Liver (tissue), 8 donors: ENCODE measurements at regions not wholly inside any gene's neighbourhood (a gene's known extent, or its start where the extent isn't known, plus 50 kb on each side); places are given as distances from the start of the nearest gene placed in this dataset.
A peak's percentile ranks its signal among the peaks of the same experiment; 100 is the strongest.

Experiments used
- DNase-seq: peaks from one replicate; pipeline ENCODE4 v3.0.0-alpha.2; 2017; ENCODE audit warnings: low spot score
- H3K27ac ChIP-seq, 2 donors: one replicate each; pipeline ENCODE4 v1.7.0; 2013; ENCODE audit warnings: inconsistent platforms in 2 of 2, low read length in 2 of 2, control low read depth in 1 of 2, low read depth in 1 of 2, mild to moderate bottlenecking in 1 of 2
- H3K27me3 ChIP-seq, 4 donors: one replicate each; pipeline versions ENCODE4 v1.6.1 to v1.7.0; 2013; ENCODE audit warnings: low read length in 3 of 4, inconsistent platforms in 1 of 4, mild to moderate bottlenecking in 1 of 4, moderate library complexity in 1 of 4; ENCODE audit not compliant: control insufficient read depth in 4 of 4, insufficient read depth in 4 of 4
- H3K36me3 ChIP-seq, 4 donors: one replicate each; pipeline versions ENCODE4 v1.6.1 to v1.7.0; 2013; ENCODE audit warnings: low read length in 3 of 4, mild to moderate bottlenecking in 3 of 4, low read depth in 1 of 4, moderate library complexity in 1 of 4; ENCODE audit not compliant: control insufficient read depth in 4 of 4, insufficient read depth in 3 of 4
- H3K4me1 ChIP-seq, 4 donors: one replicate each; pipeline versions ENCODE4 v1.6.1 to v1.7.0; 2013; ENCODE audit warnings: low read length in 3 of 4, mild to moderate bottlenecking in 3 of 4, moderate library complexity in 1 of 4; ENCODE audit not compliant: control insufficient read depth in 4 of 4, insufficient read depth in 4 of 4
- H3K4me3 ChIP-seq, 3 donors: one replicate each; pipeline versions ENCODE4 v1.6.1 to v1.7.0; 2013; ENCODE audit warnings: low read length in 3 of 3, control low read depth in 1 of 3, low read depth in 1 of 3, mild to moderate bottlenecking in 1 of 3
- H3K9ac ChIP-seq, 2 donors: one replicate each; pipeline ENCODE4 v1.7.0; 2013; ENCODE audit warnings: low read length in 2 of 2, mild to moderate bottlenecking in 2 of 2, moderate library complexity in 2 of 2, control low read depth in 1 of 2, low read depth in 1 of 2
- H3K9me3 ChIP-seq, 4 donors: one replicate each; pipeline versions ENCODE4 v1.6.1 to v1.7.0; 2013; ENCODE audit warnings: low read length in 3 of 4; ENCODE audit not compliant: control insufficient read depth in 4 of 4
- ATF3 ChIP-seq: IDR thresholded peaks from 2 replicates; pipeline ENCODE4 v1.6.1; 2016; ENCODE audit warnings: antibody characterized with exemption
- CTCF ChIP-seq: fragments of 150-350 bp; IDR thresholded peaks from 2 replicates; pipeline ENCODE4 v1.5.1; 2017; ENCODE audit warnings: improper control_type of control experiment, low read depth, low read length; ENCODE audit not compliant: missing input control
- FOXA1 ChIP-seq: IDR thresholded peaks from 2 replicates; pipeline ENCODE4 v1.6.1; 2016; ENCODE audit warnings: antibody characterized with exemption
- FOXA2 ChIP-seq: IDR thresholded peaks from 2 replicates; pipeline ENCODE4 v1.6.1; 2016; ENCODE audit warnings: antibody characterized with exemption
- GABPA ChIP-seq, 2 donors: IDR thresholded peaks in 1 of 2; conservative IDR thresholded peaks in 1 of 2; 2 replicates each; pipeline ENCODE4 v1.6.1; 2016; ENCODE audit warnings: antibody characterized with exemption in 2 of 2, mild to moderate bottlenecking in 1 of 2, moderate library complexity in 1 of 2
- HNF4A ChIP-seq, 2 donors: conservative IDR thresholded peaks; 2 replicates each; pipeline ENCODE4 v1.6.1; 2016; ENCODE audit warnings: antibody characterized with exemption in 2 of 2, mild to moderate bottlenecking in 2 of 2
- HNF4G ChIP-seq: IDR thresholded peaks from 2 replicates; pipeline ENCODE4 v1.6.1; 2016; ENCODE audit warnings: antibody characterized with exemption
- NR2F2 ChIP-seq: IDR thresholded peaks from 2 replicates; pipeline ENCODE4 v1.6.1; 2016; ENCODE audit warnings: antibody characterized with exemption
- RAD21 ChIP-seq, 2 donors: IDR thresholded peaks; 2 replicates each; pipeline ENCODE4 v1.6.1; 2016; ENCODE audit warnings: antibody characterized with exemption in 2 of 2, mild to moderate bottlenecking in 2 of 2
- REST ChIP-seq: IDR thresholded peaks from 2 replicates; pipeline ENCODE4 v1.6.1; 2016; ENCODE audit warnings: antibody characterized with exemption, mild to moderate bottlenecking
- RXRA ChIP-seq, 2 donors: IDR thresholded peaks; 2 replicates each; pipeline ENCODE4 v1.6.1; 2017 to 2018; ENCODE audit warnings: antibody characterized with exemption in 2 of 2, mild to moderate bottlenecking in 1 of 2
- SP1 ChIP-seq: IDR thresholded peaks from 2 replicates; pipeline ENCODE4 v1.6.1; 2018; ENCODE audit warnings: antibody characterized with exemption, mild to moderate bottlenecking
- TAF1 ChIP-seq: conservative IDR thresholded peaks from 2 replicates; pipeline ENCODE4 v1.6.1; 2016; ENCODE audit warnings: antibody characterized with exemption, mild to moderate bottlenecking
- YY1 ChIP-seq: IDR thresholded peaks from 2 replicates; pipeline ENCODE4 v1.6.1; 2016; ENCODE audit warnings: antibody characterized with exemption, mild to moderate bottlenecking
- WGBS: extraction: QIAGEN DNeasy Blood & Tissue Kit; methylation state at CpG from one replicate; pipeline ENCODE4 v1.1.7; 2013; 5-methylcytosine and 5-hydroxymethylcytosine counted together
- donor health status: healthy.
- donor health status: healthy.
- donor health status: healthy.
- donor health status: healthy.
- donor health status: healthy.

- TF ChIP-seq RAD21 (IDR thresholded peaks at IDR 0.05) = no peak
- TF ChIP-seq REST = no peak
- no peak for TF ChIP-seq FOXA2
- TF ChIP-seq HNF4A (conservative IDR thresholded peaks at IDR 0.05) = peak; percentile 6 to 33
- TF ChIP-seq SP1 = no peak
- no peak for TF ChIP-seq ATF3
- TF ChIP-seq NR2F2 = no peak
- Histone ChIP-seq H3K4me3 (peak overlapping the region in 1 of 3 donors; percentile 4), H3K9ac (peak overlapping the region in 1 of 2 donors; percentile 31), H3K27ac (peak overlapping the region; percentile 72 to 76), H3K9me3 (no peaks in the 10 kb centered on the region), H3K4me1 (peaks cover 6 to 46% (median 40%) of the 10 kb centered on the region in 4 donors), H3K27me3 (no peaks in the 10 kb centered on the region), H3K36me3 (no peaks in the 10 kb centered on the region)
- no peak for DNase-seq
- WGBS = 39% methylated on average over 23 of the region's 23 CpGs
Observed at GRCh38 chr6:151681433-151682059, 125.9 kb upstream of the ESR1 start.

GRCh38 chr6:151682251-151682650, 125.2 kb upstream of the ESR1 start:
- Histone ChIP-seq H3K36me3 (no peaks in the 10 kb centered on the region), H3K27ac (peak overlapping the region; percentile 72 to 76), H3K4me3 (no peak overlapping the region), H3K27me3 (no peaks in the 10 kb centered on the region), H3K4me1 (peaks cover 6 to 39% (median 33%) of the 10 kb centered on the region in 4 donors), H3K9me3 (no peaks in the 10 kb centered on the region), H3K9ac (no peak overlapping the region)
- TF ChIP-seq GABPA (IDR thresholded peaks at IDR 0.05 in 1 of 2, conservative IDR thresholded peaks at IDR 0.05 in 1 of 2) = no peak
- no peak for TF ChIP-seq TAF1
- TF ChIP-seq SP1 = no peak
- WGBS = 76% methylated on average over 3 of the region's 3 CpGs
- no peak for DNase-seq

- Histone ChIP-seq H3K4me3 (no peak overlapping the region), H3K27ac (peak overlapping the region in 1 of 2 donors; percentile 39), H3K9me3 (no peaks in the 10 kb centered on the region), H3K36me3 (no peaks in the 10 kb centered on the region), H3K27me3 (no peaks in the 10 kb centered on the region), H3K9ac (no peak overlapping the region), H3K4me1 (peaks cover 6 to 36% (median 28%) of the 10 kb centered on the region in 4 donors)
- no peak for DNase-seq
- TF ChIP-seq FOXA1 (peak; percentile 21), FOXA2 (peak; percentile 68), HNF4G (no peak), REST (no peak), SP1 (no peak), ATF3 (no peak), CTCF (no peak), YY1 (no peak), HNF4A (conservative IDR thresholded peaks at IDR 0.05) (peak in 1 of 2 donors; percentile 27), GABPA (IDR thresholded peaks at IDR 0.05 in 1 of 2, conservative IDR thresholded peaks at IDR 0.05 in 1 of 2) (no peak), RXRA (IDR thresholded peaks at IDR 0.05) (peak in 1 of 2 donors; percentile 24)
- 28% methylated on average over 3 of the region's 3 CpGs for WGBS
Observed at GRCh38 chr6:151682922-151683321, 124.6 kb upstream of the ESR1 start.
